Adrenal gland (tissue), 9 donors: ENCODE measurements at regions not wholly inside any gene's neighbourhood (a gene's known extent, or its start where the extent isn't known, plus 50 kb on each side); places are given as distances from the start of the nearest gene placed in this dataset.
"Not testable (repeated sequence)": the region's sequence is repeated elsewhere in the genome, so short reads cannot be mapped to it uniquely, and the experiment has no call there.

Experiments
- DNase-seq, 7 donors: peaks; one replicate each; pipeline ENCODE4 v3.0.0-alpha.2; 2019 to 2020
- H3K27ac ChIP-seq, 5 donors: fragments of 200-600 bp; sonication (generic) in 4 of 5; 1 replicate in 3 of 5; 2 replicates in 2 of 5; pipeline versions ENCODE4 v1.5.1 to v1.8.0; 2016 to 2020; ENCODE audit warnings: mild to moderate bottlenecking in 1 of 5
- H3K27me3 ChIP-seq: fragments of 200-600 bp; 2 replicates; pipeline ENCODE4 v1.8.0; 2021
- H3K36me3 ChIP-seq, 2 donors: fragments of 200-600 bp; replicated peaks in 1 of 2; 1 replicate in 1 of 2; 2 replicates in 1 of 2; pipeline versions ENCODE4 v1.5.1 to v1.8.0; 2018 to 2022
- H3K4me1 ChIP-seq, 2 donors: fragments of 200-600 bp; replicated peaks in 1 of 2; 1 replicate in 1 of 2; 2 replicates in 1 of 2; pipeline versions ENCODE4 v1.5.1 to v1.8.0; 2018 to 2021
- H3K4me3 ChIP-seq, 4 donors: fragments of 200-600 bp; sonication (generic) in 3 of 4; one replicate each; pipeline ENCODE4 v1.5.1; 2016 to 2018
- H3K9me3 ChIP-seq, 3 donors: fragments of 200-600 bp; sonication (generic) in 1 of 3; replicated peaks in 1 of 3; 1 replicate in 2 of 3; 2 replicates in 1 of 3; pipeline versions ENCODE4 v1.5.1 to v1.8.0; 2016 to 2021
- CTCF ChIP-seq, 6 experiments: fragments of 450-650 bp in 4 of 6; fragments of 200-600 bp in 2 of 6; sonication (generic) in 1 of 6; IDR thresholded peaks; 1 replicate in 5 of 6; 2 replicates in 1 of 6; pipeline versions ENCODE4 v1.5.1 to v1.8.0; 2016 to 2021; ENCODE audit warnings: antibody characterized with exemption in 6 of 6, mild to moderate bottlenecking in 2 of 6, moderate library complexity in 1 of 6
- POLR2A ChIP-seq, 2 donors: fragments of 450-650 bp; IDR thresholded peaks; one replicate each; pipeline ENCODE4 v1.6.1; 2017; ENCODE audit warnings: antibody characterized with exemption in 2 of 2, mild to moderate bottlenecking in 2 of 2, moderate library complexity in 1 of 2
- WGBS, 4 donors: extraction: QIAGEN DNeasy Blood & Tissue Kit in 2 of 4; methylation state at CpG; one replicate each; pipeline versions ENCODE4 v1.1.5 to v1.1.7; 2013 to 2017; 5-methylcytosine and 5-hydroxymethylcytosine counted together
- intact Hi-C, 2 donors: fragments of 100-400 bp; cut with DNase I; formaldehyde crosslinking; loops; one replicate each; pipeline versions ENCODE4 v1.14.1 to v1.15.0; 2022 to 2023
- donor health status: healthy with polysubstance abuse.
- donor health status: Bipolar disorder and iron deficiency.
- donor health status: DM: yes; HTN: yes; CAD: no.
- donor health status: DM: no; HTN: no; CAD: no.
- donor health status: DM: no; HTN: no; CAD: no.

GRCh38 chrX:13190051-13190450, 129.8 kb downstream of the ATXN3L start:
- intact Hi-C loops: no loop called here
- Histone ChIP-seq H3K4me3 (no peak overlapping the region), H3K27ac (no peak overlapping the region), H3K4me1 (peaks cover 0 to 12% of the 10 kb centered on the region in 2 donors), H3K36me3 (no peaks in the 10 kb centered on the region), H3K9me3 (no peaks in the 10 kb centered on the region), H3K27me3 (no peaks in the 10 kb centered on the region)
- TF ChIP-seq CTCF (IDR thresholded peaks at IDR 0.05) (no peak), POLR2A (IDR thresholded peaks at IDR 0.05) (no peak)
- DNase-seq: no peak
- WGBS, 4 donors: 68 to 87% (median 82%) methylated on average over 3 of the region's 3 CpGs

GRCh38 chrX:13189380-13189779, 130.5 kb downstream of the ATXN3L start:
- TF ChIP-seq POLR2A (IDR thresholded peaks at IDR 0.05) (no peak), CTCF (IDR thresholded peaks at IDR 0.05) (no peak)
- 74 to 82% (median 80%) methylated on average over 6 of the region's 6 CpGs for WGBS, 4 donors
- Histone ChIP-seq H3K27ac (no peak overlapping the region), H3K4me3 (no peak overlapping the region), H3K9me3 (no peaks in the 10 kb centered on the region), H3K36me3 (no peaks in the 10 kb centered on the region), H3K4me1 (peaks cover 0 to 6% of the 10 kb centered on the region in 2 donors), H3K27me3 (no peaks in the 10 kb centered on the region)
- no peak for DNase-seq
- intact Hi-C loops: no loop called here

- Histone ChIP-seq H3K27ac (no peak overlapping the region), H3K4me3 (no peak overlapping the region)
- 62 to 80% (median 73%) methylated on average over 5 of the region's 5 CpGs for WGBS, 4 donors
Observed at GRCh38 chrX:13188731-13189309, 131.0 kb downstream of the ATXN3L start.

GRCh38 chrX:13186643-13187042, 133.2 kb downstream of the ATXN3L start:
- H3K36me3 ChIP-seq, H3K27ac ChIP-seq, H3K4me3 ChIP-seq, H3K9me3 ChIP-seq, H3K4me1 ChIP-seq, DNase-seq, intact Hi-C loops, H3K27me3 ChIP-seq: not testable (repeated sequence)
- WGBS, 4 donors: 83 to 96% (median 94%) methylated on average over 3 of the region's 3 CpGs

More at GRCh38 chrX:13188731-13189309, 131.0 kb downstream of the ATXN3L start:
- no peak for DNase-seq
- no peak for TF ChIP-seq POLR2A (IDR thresholded peaks at IDR 0.05)
- no peak for TF ChIP-seq CTCF (IDR thresholded peaks at IDR 0.05)
- H3K9me3 ChIP-seq: no peaks in the 10 kb centered on the region
- H3K36me3 ChIP-seq: no peaks in the 10 kb centered on the region
- H3K27me3 ChIP-seq: no peaks in the 10 kb centered on the region
- intact Hi-C loops: no loop called here
- peaks cover 0 to under 1% of the 10 kb centered on the region in 2 donors for H3K4me1 ChIP-seq

- TF ChIP-seq CTCF (IDR thresholded peaks at IDR 0.05) (no peak), POLR2A (IDR thresholded peaks at IDR 0.05) (no peak)
- intact Hi-C loops: no loop called here
- no peaks in the 10 kb centered on the region for H3K4me1 ChIP-seq
- no peaks in the 10 kb centered on the region for H3K9me3 ChIP-seq
- no peaks in the 10 kb centered on the region for H3K36me3 ChIP-seq
- no peaks in the 10 kb centered on the region for H3K27me3 ChIP-seq
- WGBS, 4 donors: 72 to 92% (median 82%) methylated on average over 2 of the region's 2 CpGs
- no peak overlapping the region for H3K4me3 ChIP-seq
- DNase-seq: no peak
- no peak overlapping the region for H3K27ac ChIP-seq
Observed at GRCh38 chrX:13180807-13181206, 136.4 kb upstream of the FAM9C start.
